ENCODE measurements at regions not wholly inside any gene's neighbourhood (a gene's known extent, or its start where the extent isn't known, plus 50 kb on each side); places are given as distances from the start of the nearest gene placed in this dataset.
"Not testable (repeated sequence)": the region's sequence is repeated elsewhere in the genome, so short reads cannot be mapped to it uniquely, and the experiment has no call there.

DNA sequence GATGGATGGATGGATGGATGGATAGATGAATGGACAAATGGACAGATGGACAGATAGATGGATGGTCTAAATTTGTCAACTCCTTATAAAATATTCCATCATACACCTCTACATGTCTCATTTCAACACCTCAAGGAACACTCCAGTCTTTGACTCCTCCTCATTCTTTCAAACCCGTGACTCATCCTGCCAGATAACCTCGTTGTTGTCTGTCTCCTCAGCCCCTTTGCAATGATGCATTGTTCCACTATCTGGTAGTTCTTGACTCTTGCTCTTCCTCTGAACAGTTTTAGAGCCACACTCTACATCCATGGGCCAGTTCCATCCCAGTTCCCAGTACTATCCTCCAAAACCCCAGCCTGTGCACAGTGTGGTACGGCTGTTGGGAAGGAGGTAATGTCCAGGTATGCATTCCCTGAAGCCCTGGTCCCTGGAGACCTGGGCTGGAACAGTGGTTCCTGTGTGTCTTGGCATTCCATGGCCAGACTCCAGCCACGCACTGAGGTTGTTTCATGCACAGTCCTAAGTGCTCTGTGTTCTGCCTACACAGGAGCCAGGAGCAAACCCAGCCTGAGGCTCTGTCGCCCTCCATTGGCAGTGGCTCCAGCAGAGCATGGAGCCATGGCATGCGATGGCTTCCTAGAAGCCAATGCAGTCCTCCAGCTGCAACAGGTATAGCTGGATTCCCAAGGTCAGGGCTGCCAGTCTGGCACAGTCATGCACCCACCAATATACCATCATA is 105.7 kb downstream of the C17orf67 start:
- H3K9me2 ChIP-seq (replicated peaks; ENCODE audit: insufficient read depth, low read length) = no peaks in the 10 kb centered on the region
- H3K27me3 ChIP-seq (ENCODE audit: low read length) = no peaks in the 10 kb centered on the region
- H4K20me1 ChIP-seq (ENCODE audit: low read depth, low read length) = no peaks in the 10 kb centered on the region
- no peak overlapping the region for H3K4me3 ChIP-seq (ENCODE audit: insufficient read depth, low read length, poor library complexity, severe bottlenecking)
- H2AFZ ChIP-seq (ENCODE audit: low read depth, low read length, severe bottlenecking) = no peak overlapping the region
- H3K9ac ChIP-seq (ENCODE audit: low read length) = no peak overlapping the region
- H3F3A ChIP-seq (ENCODE audit: insufficient read depth) = no peaks in the 10 kb centered on the region
- no peaks in the 10 kb centered on the region for H3K9me3 ChIP-seq (ENCODE audit: insufficient read depth, low read length)
- H3K27ac ChIP-seq (ENCODE audit: low read depth, low read length) = no peak overlapping the region
- no peak overlapping the region for H3K4me2 ChIP-seq (ENCODE audit: low read depth, low read length, poor library complexity, severe bottlenecking)
- TF ChIP-seq, protein P1, sequence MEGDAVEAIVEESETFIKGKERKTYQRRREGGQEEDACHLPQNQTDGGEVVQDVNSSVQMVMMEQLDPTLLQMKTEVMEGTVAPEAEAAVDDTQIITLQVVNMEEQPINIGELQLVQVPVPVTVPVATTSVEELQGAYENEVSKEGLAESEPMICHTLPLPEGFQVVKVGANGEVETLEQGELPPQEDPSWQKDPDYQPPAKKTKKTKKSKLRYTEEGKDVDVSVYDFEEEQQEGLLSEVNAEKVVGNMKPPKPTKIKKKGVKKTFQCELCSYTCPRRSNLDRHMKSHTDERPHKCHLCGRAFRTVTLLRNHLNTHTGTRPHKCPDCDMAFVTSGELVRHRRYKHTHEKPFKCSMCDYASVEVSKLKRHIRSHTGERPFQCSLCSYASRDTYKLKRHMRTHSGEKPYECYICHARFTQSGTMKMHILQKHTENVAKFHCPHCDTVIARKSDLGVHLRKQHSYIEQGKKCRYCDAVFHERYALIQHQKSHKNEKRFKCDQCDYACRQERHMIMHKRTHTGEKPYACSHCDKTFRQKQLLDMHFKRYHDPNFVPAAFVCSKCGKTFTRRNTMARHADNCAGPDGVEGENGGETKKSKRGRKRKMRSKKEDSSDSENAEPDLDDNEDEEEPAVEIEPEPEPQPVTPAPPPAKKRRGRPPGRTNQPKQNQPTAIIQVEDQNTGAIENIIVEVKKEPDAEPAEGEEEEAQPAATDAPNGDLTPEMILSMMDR (IDR thresholded peaks at IDR 0.05; ENCODE audit: insufficient read depth, low read length, poor library complexity, severe bottlenecking) = no peak
- TF ChIP-seq EZH2phosphoT487 (conservative IDR thresholded peaks at IDR 0.05; ENCODE audit: low read length) = no peak
- no peaks in the 10 kb centered on the region for H3K79me2 ChIP-seq (ENCODE audit: insufficient read depth, low read length)
- H3K36me3 ChIP-seq (ENCODE audit: low read length) = no peaks in the 10 kb centered on the region

DNA sequence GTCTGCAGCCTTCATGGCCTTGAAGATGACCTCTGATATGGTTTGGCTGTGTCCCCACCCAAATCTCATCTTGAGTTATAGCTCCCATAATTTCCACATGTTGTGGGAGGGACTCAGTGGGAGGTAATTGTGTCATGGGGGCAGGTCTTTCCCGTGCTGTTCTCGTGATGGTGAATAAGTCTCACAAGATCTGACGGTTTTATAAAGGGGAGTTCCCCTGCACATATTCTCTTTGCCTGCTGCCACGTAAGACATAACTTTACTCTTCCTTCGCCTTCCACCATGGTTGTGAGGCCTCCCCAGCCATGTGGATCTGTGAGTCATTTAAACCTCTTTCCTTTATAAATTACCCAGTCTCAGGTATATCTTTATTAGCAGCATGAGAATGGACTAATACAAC is 102.6 kb downstream of the C17orf67 start:
- not testable (repeated sequence) for H3F3A ChIP-seq (ENCODE audit: insufficient read depth); H3K4me2 ChIP-seq (ENCODE audit: low read depth, low read length, poor library complexity, severe bottlenecking); H3K27me3 ChIP-seq (ENCODE audit: low read length); H3K9me3 ChIP-seq (ENCODE audit: insufficient read depth, low read length); H4K20me1 ChIP-seq (ENCODE audit: low read depth, low read length); H3K27ac ChIP-seq (ENCODE audit: low read depth, low read length); H3K9ac ChIP-seq (ENCODE audit: low read length); H3K36me3 ChIP-seq (ENCODE audit: low read length); H3K9me2 ChIP-seq (replicated peaks; ENCODE audit: insufficient read depth, low read length); H3K4me3 ChIP-seq (ENCODE audit: insufficient read depth, low read length, poor library complexity, severe bottlenecking); H2AFZ ChIP-seq (ENCODE audit: low read depth, low read length, severe bottlenecking); H3K79me2 ChIP-seq (ENCODE audit: insufficient read depth, low read length)

DNA sequence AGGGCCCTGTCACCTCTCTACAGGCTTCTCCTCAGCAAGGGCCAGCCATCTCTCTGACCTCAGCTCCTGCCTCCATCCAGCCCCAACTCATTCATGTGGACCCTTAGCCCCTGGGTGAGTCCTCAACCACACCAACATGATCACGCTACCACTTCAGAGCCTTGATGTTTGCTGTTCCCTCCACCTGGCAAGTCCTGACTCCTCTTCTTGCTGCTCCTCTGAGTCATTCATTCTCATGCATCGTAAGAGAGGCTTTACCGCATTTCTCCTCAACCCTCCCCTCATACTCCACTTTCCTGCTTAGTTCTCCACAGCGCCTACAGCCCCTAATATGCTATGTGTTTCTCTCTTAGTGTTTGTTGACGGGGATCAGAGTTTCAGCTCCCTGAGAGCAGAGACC is 99.9 kb downstream of the C17orf67 start:
- H3F3A ChIP-seq (ENCODE audit: insufficient read depth) = no peaks in the 10 kb centered on the region
- no peaks in the 10 kb centered on the region for H4K20me1 ChIP-seq (ENCODE audit: low read depth, low read length)
- H3K79me2 ChIP-seq (ENCODE audit: insufficient read depth, low read length) = no peaks in the 10 kb centered on the region
- no peak overlapping the region for H3K4me3 ChIP-seq (ENCODE audit: insufficient read depth, low read length, poor library complexity, severe bottlenecking)
- H3K9me3 ChIP-seq (ENCODE audit: insufficient read depth, low read length) = no peaks in the 10 kb centered on the region
- no peak overlapping the region for H3K4me2 ChIP-seq (ENCODE audit: low read depth, low read length, poor library complexity, severe bottlenecking)
- no peaks in the 10 kb centered on the region for H3K27me3 ChIP-seq (ENCODE audit: low read length)
- TF ChIP-seq EZH2phosphoT487 (conservative IDR thresholded peaks at IDR 0.05; ENCODE audit: low read length) = no peak
- H3K27ac ChIP-seq (ENCODE audit: low read depth, low read length) = no peak overlapping the region
- H3K36me3 ChIP-seq (ENCODE audit: low read length) = no peaks in the 10 kb centered on the region
- H3K9ac ChIP-seq (ENCODE audit: low read length) = no peak overlapping the region
- H2AFZ ChIP-seq (ENCODE audit: low read depth, low read length, severe bottlenecking) = no peak overlapping the region
- H3K9me2 ChIP-seq (replicated peaks; ENCODE audit: insufficient read depth, low read length) = no peaks in the 10 kb centered on the region

DNA sequence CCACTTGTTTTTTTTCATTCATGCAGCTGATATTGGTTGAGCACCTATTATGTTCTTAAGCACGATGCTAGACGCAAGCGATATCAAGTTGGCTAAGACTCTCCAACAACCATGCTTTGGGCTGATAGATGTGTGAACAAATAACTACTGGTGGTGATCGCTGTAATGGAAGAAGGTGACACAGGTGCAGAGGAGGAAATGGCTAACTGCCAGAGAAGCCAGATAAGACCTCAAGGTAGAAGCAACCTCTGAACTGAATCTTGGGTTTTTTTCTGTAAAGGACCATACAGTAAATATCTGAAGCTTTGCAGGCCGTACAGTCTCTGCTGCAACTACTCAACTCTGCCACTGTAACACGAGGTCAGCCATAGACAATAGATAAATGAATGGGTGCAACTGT is 97.9 kb downstream of the C17orf67 start:
- Histone ChIP-seq H3K4me2 (ENCODE audit: low read depth, low read length, poor library complexity, severe bottlenecking) (no peak overlapping the region), H3K4me3 (ENCODE audit: insufficient read depth, low read length, poor library complexity, severe bottlenecking) (no peak overlapping the region), H3K9me3 (ENCODE audit: insufficient read depth, low read length) (no peaks in the 10 kb centered on the region), H4K20me1 (ENCODE audit: low read depth, low read length) (no peaks in the 10 kb centered on the region), H3K27ac (ENCODE audit: low read depth, low read length) (no peak overlapping the region), H3K9me2 (replicated peaks; ENCODE audit: insufficient read depth, low read length) (no peaks in the 10 kb centered on the region), H3K27me3 (ENCODE audit: low read length) (0 out of 2 replicates have a peak, but pooled peaks cover 2% of the 10 kb centered on the region), H2AFZ (ENCODE audit: low read depth, low read length, severe bottlenecking) (no peak overlapping the region), H3F3A (ENCODE audit: insufficient read depth) (no peaks in the 10 kb centered on the region), H3K9ac (ENCODE audit: low read length) (no peak overlapping the region), H3K36me3 (ENCODE audit: low read length) (no peaks in the 10 kb centered on the region), H3K79me2 (ENCODE audit: insufficient read depth, low read length) (no peaks in the 10 kb centered on the region)
- TF ChIP-seq, protein P1 (IDR thresholded peaks at IDR 0.05; ENCODE audit: insufficient read depth, low read length, poor library complexity, severe bottlenecking) = no peak
- TF ChIP-seq EZH2phosphoT487 (conservative IDR thresholded peaks at IDR 0.05; ENCODE audit: low read length) = no peak
